ENCODE measurements at regions not wholly inside any gene's neighbourhood (a gene's known extent, or its start where the extent isn't known, plus 50 kb on each side); places are given as distances from the start of the nearest gene placed in this dataset.

DNA sequence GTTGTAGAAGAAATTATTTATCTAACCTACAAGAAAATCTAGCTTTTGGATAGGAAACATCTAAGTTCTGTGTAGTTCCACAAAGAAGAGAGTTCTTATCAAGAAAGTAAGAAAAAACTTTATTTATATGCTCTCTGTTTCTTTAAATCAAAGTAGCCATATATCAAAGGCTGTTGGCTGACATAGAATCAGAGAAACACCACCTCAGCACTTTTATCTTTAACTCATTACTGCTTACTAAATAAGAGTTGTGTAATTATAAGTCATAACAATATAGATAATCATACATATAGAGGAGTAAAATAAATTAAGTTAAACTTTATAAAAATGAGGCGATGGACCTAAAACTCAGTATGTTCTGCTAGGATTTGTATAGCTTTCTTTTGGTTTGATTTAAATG lies 570.6 kb downstream of the PCDH17 start:
- ATAC-seq = no peak
- no peak for TF ChIP-seq ZC3H10 (CRISPR knock-in tag; IDR thresholded peaks at IDR 0.05)
- TF ChIP-seq, protein P1, sequence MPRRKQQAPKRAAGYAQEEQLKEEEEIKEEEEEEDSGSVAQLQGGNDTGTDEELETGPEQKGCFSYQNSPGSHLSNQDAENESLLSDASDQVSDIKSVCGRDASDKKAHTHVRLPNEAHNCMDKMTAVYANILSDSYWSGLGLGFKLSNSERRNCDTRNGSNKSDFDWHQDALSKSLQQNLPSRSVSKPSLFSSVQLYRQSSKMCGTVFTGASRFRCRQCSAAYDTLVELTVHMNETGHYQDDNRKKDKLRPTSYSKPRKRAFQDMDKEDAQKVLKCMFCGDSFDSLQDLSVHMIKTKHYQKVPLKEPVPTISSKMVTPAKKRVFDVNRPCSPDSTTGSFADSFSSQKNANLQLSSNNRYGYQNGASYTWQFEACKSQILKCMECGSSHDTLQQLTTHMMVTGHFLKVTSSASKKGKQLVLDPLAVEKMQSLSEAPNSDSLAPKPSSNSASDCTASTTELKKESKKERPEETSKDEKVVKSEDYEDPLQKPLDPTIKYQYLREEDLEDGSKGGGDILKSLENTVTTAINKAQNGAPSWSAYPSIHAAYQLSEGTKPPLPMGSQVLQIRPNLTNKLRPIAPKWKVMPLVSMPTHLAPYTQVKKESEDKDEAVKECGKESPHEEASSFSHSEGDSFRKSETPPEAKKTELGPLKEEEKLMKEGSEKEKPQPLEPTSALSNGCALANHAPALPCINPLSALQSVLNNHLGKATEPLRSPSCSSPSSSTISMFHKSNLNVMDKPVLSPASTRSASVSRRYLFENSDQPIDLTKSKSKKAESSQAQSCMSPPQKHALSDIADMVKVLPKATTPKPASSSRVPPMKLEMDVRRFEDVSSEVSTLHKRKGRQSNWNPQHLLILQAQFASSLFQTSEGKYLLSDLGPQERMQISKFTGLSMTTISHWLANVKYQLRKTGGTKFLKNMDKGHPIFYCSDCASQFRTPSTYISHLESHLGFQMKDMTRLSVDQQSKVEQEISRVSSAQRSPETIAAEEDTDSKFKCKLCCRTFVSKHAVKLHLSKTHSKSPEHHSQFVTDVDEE (CRISPR knock-in tag; IDR thresholded peaks at IDR 0.05) = no peak
- TF ChIP-seq ZFP3 (CRISPR knock-in tag; IDR thresholded peaks at IDR 0.05) = no peak
- TF ChIP-seq ZNF8 (CRISPR knock-in tag; IDR thresholded peaks at IDR 0.05) = no peak
- TF ChIP-seq ZNF70 (CRISPR knock-in tag; IDR thresholded peaks at IDR 0.05) = no peak
- TF ChIP-seq SNAI2 (CRISPR knock-in tag; IDR thresholded peaks at IDR 0.05) = no peak
- TF ChIP-seq, protein P2, sequence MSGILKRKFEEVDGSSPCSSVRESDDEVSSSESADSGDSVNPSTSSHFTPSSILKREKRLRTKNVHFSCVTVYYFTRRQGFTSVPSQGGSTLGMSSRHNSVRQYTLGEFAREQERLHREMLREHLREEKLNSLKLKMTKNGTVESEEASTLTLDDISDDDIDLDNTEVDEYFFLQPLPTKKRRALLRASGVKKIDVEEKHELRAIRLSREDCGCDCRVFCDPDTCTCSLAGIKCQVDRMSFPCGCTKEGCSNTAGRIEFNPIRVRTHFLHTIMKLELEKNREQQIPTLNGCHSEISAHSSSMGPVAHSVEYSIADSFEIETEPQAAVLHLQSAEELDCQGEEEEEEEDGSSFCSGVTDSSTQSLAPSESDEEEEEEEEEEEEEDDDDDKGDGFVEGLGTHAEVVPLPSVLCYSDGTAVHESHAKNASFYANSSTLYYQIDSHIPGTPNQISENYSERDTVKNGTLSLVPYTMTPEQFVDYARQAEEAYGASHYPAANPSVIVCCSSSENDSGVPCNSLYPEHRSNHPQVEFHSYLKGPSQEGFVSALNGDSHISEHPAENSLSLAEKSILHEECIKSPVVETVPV (CRISPR knock-in tag; IDR thresholded peaks at IDR 0.05) = no peak
- no peak for TF ChIP-seq TOX (CRISPR knock-in tag; IDR thresholded peaks at IDR 0.05; ENCODE audit: borderline replicate concordance)
- TF ChIP-seq PPARA (CRISPR knock-in tag; IDR thresholded peaks at IDR 0.05; ENCODE audit: borderline replicate concordance) = no peak
- TF ChIP-seq GLIS3 (CRISPR knock-in tag; IDR thresholded peaks at IDR 0.05) = no peak
- TF ChIP-seq ARNTL (CRISPR knock-in tag; IDR thresholded peaks at IDR 0.05; ENCODE audit: borderline replicate concordance, low read depth) = no peak
- TF ChIP-seq, protein P3, sequence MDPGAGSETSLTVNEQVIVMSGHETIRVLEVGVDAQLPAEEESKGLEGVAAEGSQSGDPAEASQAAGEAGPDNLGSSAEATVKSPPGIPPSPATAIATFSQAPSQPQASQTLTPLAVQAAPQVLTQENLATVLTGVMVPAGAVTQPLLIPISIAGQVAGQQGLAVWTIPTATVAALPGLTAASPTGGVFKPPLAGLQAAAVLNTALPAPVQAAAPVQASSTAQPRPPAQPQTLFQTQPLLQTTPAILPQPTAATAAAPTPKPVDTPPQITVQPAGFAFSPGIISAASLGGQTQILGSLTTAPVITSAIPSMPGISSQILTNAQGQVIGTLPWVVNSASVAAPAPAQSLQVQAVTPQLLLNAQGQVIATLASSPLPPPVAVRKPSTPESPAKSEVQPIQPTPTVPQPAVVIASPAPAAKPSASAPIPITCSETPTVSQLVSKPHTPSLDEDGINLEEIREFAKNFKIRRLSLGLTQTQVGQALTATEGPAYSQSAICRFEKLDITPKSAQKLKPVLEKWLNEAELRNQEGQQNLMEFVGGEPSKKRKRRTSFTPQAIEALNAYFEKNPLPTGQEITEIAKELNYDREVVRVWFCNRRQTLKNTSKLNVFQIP (CRISPR knock-in tag; IDR thresholded peaks at IDR 0.05; ENCODE audit: borderline replicate concordance, low read depth) = no peak
- TF ChIP-seq CSDC2 (CRISPR knock-in tag; IDR thresholded peaks at IDR 0.05) = no peak
- TF ChIP-seq RARB (CRISPR knock-in tag; IDR thresholded peaks at IDR 0.05) = no peak
- TF ChIP-seq ZFP30 (CRISPR knock-in tag; IDR thresholded peaks at IDR 0.05) = no peak
- TF ChIP-seq ESRRG (CRISPR knock-in tag; IDR thresholded peaks at IDR 0.05) = no peak
- TF ChIP-seq OSR1 (CRISPR knock-in tag; IDR thresholded peaks at IDR 0.05) = no peak
- no peak for TF ChIP-seq ISL1 (CRISPR knock-in tag; IDR thresholded peaks at IDR 0.05)
- TF ChIP-seq, protein P4, sequence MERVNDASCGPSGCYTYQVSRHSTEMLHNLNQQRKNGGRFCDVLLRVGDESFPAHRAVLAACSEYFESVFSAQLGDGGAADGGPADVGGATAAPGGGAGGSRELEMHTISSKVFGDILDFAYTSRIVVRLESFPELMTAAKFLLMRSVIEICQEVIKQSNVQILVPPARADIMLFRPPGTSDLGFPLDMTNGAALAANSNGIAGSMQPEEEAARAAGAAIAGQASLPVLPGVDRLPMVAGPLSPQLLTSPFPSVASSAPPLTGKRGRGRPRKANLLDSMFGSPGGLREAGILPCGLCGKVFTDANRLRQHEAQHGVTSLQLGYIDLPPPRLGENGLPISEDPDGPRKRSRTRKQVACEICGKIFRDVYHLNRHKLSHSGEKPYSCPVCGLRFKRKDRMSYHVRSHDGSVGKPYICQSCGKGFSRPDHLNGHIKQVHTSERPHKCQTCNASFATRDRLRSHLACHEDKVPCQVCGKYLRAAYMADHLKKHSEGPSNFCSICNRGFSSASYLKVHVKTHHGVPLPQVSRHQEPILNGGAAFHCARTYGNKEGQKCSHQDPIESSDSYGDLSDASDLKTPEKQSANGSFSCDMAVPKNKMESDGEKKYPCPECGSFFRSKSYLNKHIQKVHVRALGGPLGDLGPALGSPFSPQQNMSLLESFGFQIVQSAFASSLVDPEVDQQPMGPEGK (CRISPR knock-in tag; IDR thresholded peaks at IDR 0.05; ENCODE audit: borderline replicate concordance) = no peak

DNA sequence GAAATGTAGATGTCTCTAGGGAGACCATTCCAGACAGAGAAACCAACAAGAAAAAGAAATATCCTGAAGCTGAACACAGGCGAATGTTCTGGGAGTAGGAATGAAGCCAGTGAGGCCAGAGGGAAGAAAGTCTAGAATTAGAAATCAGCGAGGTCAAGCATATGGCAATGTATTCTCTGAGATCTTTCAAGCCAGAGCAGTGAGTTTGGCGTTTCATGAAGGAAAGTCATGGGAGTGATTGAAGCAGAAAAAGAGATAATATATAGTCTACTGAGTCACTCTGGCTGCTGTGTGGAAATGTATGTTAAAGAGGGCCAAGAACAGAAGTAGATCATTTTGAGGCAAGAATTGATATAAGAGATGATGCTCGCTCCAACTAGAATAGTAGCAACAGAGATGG lies 576.0 kb downstream of the PCDH17 start:
- ATAC-seq = no peak
- TF ChIP-seq, protein P3 (CRISPR knock-in tag; IDR thresholded peaks at IDR 0.05; ENCODE audit: borderline replicate concordance, low read depth) = no peak
- no peak for TF ChIP-seq ZFP3 (CRISPR knock-in tag; IDR thresholded peaks at IDR 0.05)
- TF ChIP-seq ZFP30 (CRISPR knock-in tag; IDR thresholded peaks at IDR 0.05) = no peak
- no peak for TF ChIP-seq TOX (CRISPR knock-in tag; IDR thresholded peaks at IDR 0.05; ENCODE audit: borderline replicate concordance)
- no peak for TF ChIP-seq CSDC2 (CRISPR knock-in tag; IDR thresholded peaks at IDR 0.05)
- no peak for TF ChIP-seq RARB (CRISPR knock-in tag; IDR thresholded peaks at IDR 0.05)
- no peak for TF ChIP-seq ISL1 (CRISPR knock-in tag; IDR thresholded peaks at IDR 0.05)
- TF ChIP-seq BACH2 (CRISPR knock-in tag; IDR thresholded peaks at IDR 0.05; ENCODE audit: borderline replicate concordance) = no peak
- TF ChIP-seq, protein P1 (CRISPR knock-in tag; IDR thresholded peaks at IDR 0.05) = no peak
- TF ChIP-seq ARNTL (CRISPR knock-in tag; IDR thresholded peaks at IDR 0.05; ENCODE audit: borderline replicate concordance, low read depth) = no peak

All from SK-N-SH treated with all-trans-retinoic acid at 6 μM for 48 hours (cell line).